ENCODE measurements at regions not wholly inside any gene's neighbourhood (a gene's known extent, or its start where the extent isn't known, plus 50 kb on each side); places are given as distances from the start of the nearest gene placed in this dataset.

DNA sequence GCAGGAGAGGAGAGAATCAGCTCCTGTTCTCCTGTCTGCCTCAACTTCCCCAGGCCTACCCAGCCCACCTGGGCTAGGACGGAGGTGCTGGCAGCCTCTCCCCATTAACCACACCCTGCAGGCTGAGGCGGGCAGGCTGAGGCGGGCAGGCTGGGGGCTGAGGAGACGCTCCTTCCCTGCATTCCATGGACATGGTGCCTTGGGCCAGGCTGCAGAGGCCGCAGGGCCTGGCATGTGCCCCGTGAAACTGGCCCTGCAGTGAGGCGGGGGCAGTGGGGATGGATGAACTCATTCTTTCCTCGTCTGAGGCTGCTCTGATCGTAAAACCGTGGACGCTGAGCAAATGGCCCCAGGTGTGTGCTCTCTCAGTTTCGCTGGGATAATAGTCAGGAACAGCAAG is 84.7 kb upstream of the LAPTM4A start:
- CTCF ChIA-PET, result no interaction called here
- 92% methylated on average over 11 of the region's 12 CpGs for WGBS (ENCODE audit: insufficient coverage)

GRCh38 chr2:20135631-20136050 is 84.2 kb upstream of the LAPTM4A start:
- Histone ChIP-seq H3K79me2 (ENCODE audit: control insufficient read depth, insufficient read depth, low read length) (no peaks in the 10 kb centered on the region), H3K4me2 (replicated peaks; ENCODE audit: low read depth, low read length, poor library complexity, severe bottlenecking) (no peak overlapping the region), H3K27ac (ENCODE audit: low read length in 2 of 2) (no peak overlapping the region), H3K4me3 (ENCODE audit: control extremely low read depth in 1 of 5, extremely low read depth in 1 of 5, insufficient read depth in 1 of 5, low read depth in 2 of 5, low read length in 4 of 5) (no peak overlapping the region), H3K36me3 (replicated peaks in 1 of 2; ENCODE audit: control extremely low read depth in 1 of 2, control insufficient read depth in 1 of 2, extremely low read depth in 1 of 2, insufficient read depth in 2 of 2, low read length in 1 of 2) (no peaks in the 10 kb centered on the region), H3K9ac (ENCODE audit: low read length) (no peak overlapping the region), H2AFZ (ENCODE audit: insufficient read depth, low read depth, low read length, poor library complexity, severe bottlenecking) (no peak overlapping the region), H4K20me1 (ENCODE audit: control insufficient read depth, insufficient read depth, low read length, poor library complexity, severe bottlenecking) (no peaks in the 10 kb centered on the region), H3K4me1 (ENCODE audit: control insufficient read depth in 2 of 2, insufficient read depth in 2 of 2, low read length in 2 of 2) (no peaks in the 10 kb centered on the region), H3K9me3 (ENCODE audit: control extremely low read depth in 1 of 3, control insufficient read depth in 2 of 3, insufficient read depth in 1 of 3, low read length in 2 of 3) (no peaks in the 10 kb centered on the region), H3K27me3 (replicated peaks in 1 of 4; ENCODE audit: control extremely low read depth in 1 of 4, control insufficient read depth in 3 of 4, insufficient read depth in 4 of 4, low read length in 3 of 4) (peaks cover 0 to 4% (median 0%) of the 10 kb centered on the region in 4 experiments)
- Mint-ChIP-seq H3K4me1 (no peaks in the 10 kb centered on the region), H3K27me3 (peaks cover 13% of the 10 kb centered on the region), H3K9me3 (ENCODE audit: insufficient read depth) (no peaks in the 10 kb centered on the region), H3K27ac (no peak overlapping the region), H3K4me3 (no peak overlapping the region)
- POLR2A ChIA-PET, result no interaction called here
- TF ChIP-seq EZH2 (IDR thresholded peaks at IDR 0.05; ENCODE audit: borderline replicate concordance, insufficient read depth, low read depth, low read length, poor library complexity, severe bottlenecking), result no peak
- TF ChIP-seq, protein P1, sequence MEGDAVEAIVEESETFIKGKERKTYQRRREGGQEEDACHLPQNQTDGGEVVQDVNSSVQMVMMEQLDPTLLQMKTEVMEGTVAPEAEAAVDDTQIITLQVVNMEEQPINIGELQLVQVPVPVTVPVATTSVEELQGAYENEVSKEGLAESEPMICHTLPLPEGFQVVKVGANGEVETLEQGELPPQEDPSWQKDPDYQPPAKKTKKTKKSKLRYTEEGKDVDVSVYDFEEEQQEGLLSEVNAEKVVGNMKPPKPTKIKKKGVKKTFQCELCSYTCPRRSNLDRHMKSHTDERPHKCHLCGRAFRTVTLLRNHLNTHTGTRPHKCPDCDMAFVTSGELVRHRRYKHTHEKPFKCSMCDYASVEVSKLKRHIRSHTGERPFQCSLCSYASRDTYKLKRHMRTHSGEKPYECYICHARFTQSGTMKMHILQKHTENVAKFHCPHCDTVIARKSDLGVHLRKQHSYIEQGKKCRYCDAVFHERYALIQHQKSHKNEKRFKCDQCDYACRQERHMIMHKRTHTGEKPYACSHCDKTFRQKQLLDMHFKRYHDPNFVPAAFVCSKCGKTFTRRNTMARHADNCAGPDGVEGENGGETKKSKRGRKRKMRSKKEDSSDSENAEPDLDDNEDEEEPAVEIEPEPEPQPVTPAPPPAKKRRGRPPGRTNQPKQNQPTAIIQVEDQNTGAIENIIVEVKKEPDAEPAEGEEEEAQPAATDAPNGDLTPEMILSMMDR (IDR thresholded peaks at IDR 0.05), result peak; percentile 31
- WGBS (ENCODE audit: insufficient coverage), result 19% methylated on average over 10 of the region's 10 CpGs
- DNase-seq (peak; percentile 20), ATAC-seq (ENCODE audit: low read depth) (no peak)
- intact Hi-C loops (cut with micrococcal nuclease), result no loop called here
- CTCF ChIA-PET, result interaction anchor here (1.3 kb wide), 1 partner anchor 90 kb away, joined by 3 read pairs; no protein-coding TSS in a partner anchor

More for the DNA sequence above, 84.7 kb upstream of the LAPTM4A start:
- H3K79me2 ChIP-seq (ENCODE audit: control insufficient read depth, insufficient read depth, low read length), result no peaks in the 10 kb centered on the region
- ATAC-seq (ENCODE audit: low read depth) (no peak), DNase-seq (no peak)
- Mint-ChIP-seq H3K27me3 (peaks cover 13% of the 10 kb centered on the region), H3K4me3 (no peak overlapping the region), H3K27ac (no peak overlapping the region), H3K9me3 (ENCODE audit: insufficient read depth) (no peaks in the 10 kb centered on the region), H3K4me1 (no peaks in the 10 kb centered on the region)
- POLR2A ChIA-PET, result no interaction called here
- no peaks in the 10 kb centered on the region for H3K36me3 ChIP-seq (replicated peaks in 1 of 2; ENCODE audit: control extremely low read depth in 1 of 2, control insufficient read depth in 1 of 2, extremely low read depth in 1 of 2, insufficient read depth in 2 of 2, low read length in 1 of 2)
- H2AFZ ChIP-seq (ENCODE audit: insufficient read depth, low read depth, low read length, poor library complexity, severe bottlenecking), result no peak overlapping the region
- H3K4me2 ChIP-seq (replicated peaks; ENCODE audit: low read depth, low read length, poor library complexity, severe bottlenecking), result no peak overlapping the region
- H3K9me3 ChIP-seq (ENCODE audit: control extremely low read depth in 1 of 3, control insufficient read depth in 2 of 3, insufficient read depth in 1 of 3, low read length in 2 of 3), result no peaks in the 10 kb centered on the region
- H3K27ac ChIP-seq (ENCODE audit: low read length in 2 of 2), result no peak overlapping the region
- H4K20me1 ChIP-seq (ENCODE audit: control insufficient read depth, insufficient read depth, low read length, poor library complexity, severe bottlenecking), result no peaks in the 10 kb centered on the region
- no peak overlapping the region for H3K9ac ChIP-seq (ENCODE audit: low read length)
- peaks cover 0 to 4% (median 0%) of the 10 kb centered on the region in 4 experiments for H3K27me3 ChIP-seq (replicated peaks in 1 of 4; ENCODE audit: control extremely low read depth in 1 of 4, control insufficient read depth in 3 of 4, insufficient read depth in 4 of 4, low read length in 3 of 4)
- no peak for TF ChIP-seq EZH2 (IDR thresholded peaks at IDR 0.05; ENCODE audit: borderline replicate concordance, insufficient read depth, low read depth, low read length, poor library complexity, severe bottlenecking)
- TF ChIP-seq, protein P1 (IDR thresholded peaks at IDR 0.05), result no peak
- H3K4me3 ChIP-seq (ENCODE audit: control extremely low read depth in 1 of 5, extremely low read depth in 1 of 5, insufficient read depth in 1 of 5, low read depth in 2 of 5, low read length in 4 of 5), result no peak overlapping the region
- no peaks in the 10 kb centered on the region for H3K4me1 ChIP-seq (ENCODE audit: control insufficient read depth in 2 of 2, insufficient read depth in 2 of 2, low read length in 2 of 2)
- intact Hi-C loops (cut with micrococcal nuclease), result no loop called here

All from B cell (primary cell).